Midbrain (tissue), 1 donor: ENCODE measurements at regions not wholly inside any gene's neighbourhood (a gene's known extent, or its start where the extent isn't known, plus 50 kb on each side); places are given as distances from the start of the nearest gene placed in this dataset.

Experiments
- DNase-seq: peaks from one replicate; lab custom pipeline; 2025; lab: John Stamatoyannopoulos, UW

GRCh38 chr14:105776924-105777323 lies 250.5 kb downstream of the TMEM121 start:
- DNase-seq = no peak

GRCh38 chr14:105783707-105784106 lies 257.3 kb downstream of the TMEM121 start:
- DNase-seq = no peak

GRCh38 chr14:105793836-105794235 lies 267.5 kb downstream of the TMEM121 start:
- no peak for DNase-seq

- DNase-seq = no peak
Measured at GRCh38 chr14:105797546-105797945, 271.2 kb downstream of the TMEM121 start.

GRCh38 chr14:105805701-105806100 lies 279.3 kb downstream of the TMEM121 start:
- no peak for DNase-seq

- DNase-seq = no peak
Measured at GRCh38 chr14:105806568-105806967, 280.2 kb downstream of the TMEM121 start.

- DNase-seq = no peak
Measured at GRCh38 chr14:105817971-105818711, 291.8 kb downstream of the TMEM121 start.

- DNase-seq = no peak
Measured at GRCh38 chr14:105818712-105819005, 292.3 kb downstream of the TMEM121 start.

GRCh38 chr14:105830171-105830570 lies 303.8 kb downstream of the TMEM121 start:
- no peak for DNase-seq

GRCh38 chr14:105836160-105836559 lies 309.8 kb downstream of the TMEM121 start:
- no peak for DNase-seq

- no peak for DNase-seq
Measured at GRCh38 chr14:105836730-105837129, 310.3 kb downstream of the TMEM121 start.

GRCh38 chr14:105837349-105838063 lies 311.1 kb downstream of the TMEM121 start:
- no peak for DNase-seq

GRCh38 chr14:105838107-105838506 lies 311.7 kb downstream of the TMEM121 start:
- no peak for DNase-seq

- DNase-seq = no peak
Measured at GRCh38 chr14:105838591-105839424, 312.4 kb downstream of the TMEM121 start.

GRCh38 chr14:105839425-105840265 lies 313.3 kb downstream of the TMEM121 start:
- DNase-seq = no peak

- DNase-seq = no peak
Measured at GRCh38 chr14:105840266-105841021, 314.1 kb downstream of the TMEM121 start.

GRCh38 chr14:105841022-105842009 lies 314.9 kb downstream of the TMEM121 start:
- DNase-seq = no peak

- no peak for DNase-seq
Measured at GRCh38 chr14:105842105-105842504, 315.7 kb downstream of the TMEM121 start.

GRCh38 chr14:105843444-105844046 lies 317.2 kb downstream of the TMEM121 start:
- no peak for DNase-seq
